ENCODE measurements at regions not wholly inside any gene's neighbourhood (a gene's known extent, or its start where the extent isn't known, plus 50 kb on each side); places are given as distances from the start of the nearest gene placed in this dataset.
A peak's percentile ranks its signal among the peaks of the same experiment; 100 is the strongest.
"Not testable (repeated sequence)": the region's sequence is repeated elsewhere in the genome, so short reads cannot be mapped to it uniquely, and the experiment has no call there.

DNA sequence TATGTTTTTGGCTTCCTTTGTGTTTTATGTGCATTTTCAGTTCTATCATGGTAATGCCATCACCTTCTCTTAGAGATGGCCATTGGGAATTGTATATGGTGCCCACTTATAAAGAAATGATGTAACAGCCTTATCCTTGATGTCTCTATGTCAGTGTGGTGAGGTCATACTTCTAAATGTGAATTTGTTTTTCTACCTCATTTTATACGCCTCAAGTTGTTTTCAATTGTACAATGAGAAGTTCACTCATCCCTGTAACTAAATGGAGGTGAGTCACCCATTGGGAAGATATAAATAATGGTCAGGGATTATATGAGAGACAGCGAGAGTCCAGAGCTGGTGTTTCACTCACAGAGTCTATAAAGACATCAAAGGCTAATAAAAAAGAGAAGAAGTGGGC is 402.4 kb downstream of the AGTPBP1 start:
- no peak for DNase-seq (ENCODE audit: low spot score)
- no peak for ATAC-seq

DNA sequence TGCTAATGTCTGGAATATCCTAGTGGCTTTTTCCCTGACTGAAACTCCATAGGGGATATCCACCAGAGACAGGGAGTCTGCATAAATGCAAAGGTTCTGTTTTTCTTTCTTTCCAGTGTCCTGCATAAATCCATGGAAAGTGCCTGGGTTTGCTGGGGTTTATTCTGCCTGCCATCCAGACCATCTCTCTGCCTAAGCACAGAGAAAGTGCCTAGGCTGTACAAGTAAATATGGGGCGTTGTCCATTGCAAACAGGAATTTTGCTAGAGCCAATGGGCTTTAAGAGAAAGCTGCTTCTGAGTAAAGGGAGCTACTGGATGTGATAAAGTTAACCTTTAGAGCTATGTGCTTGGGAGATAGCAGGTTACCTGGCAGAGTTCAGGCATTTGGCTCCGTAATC is 407.5 kb downstream of the AGTPBP1 start:
- DNase-seq (ENCODE audit: low spot score) = no peak
- ATAC-seq = no peak

DNA sequence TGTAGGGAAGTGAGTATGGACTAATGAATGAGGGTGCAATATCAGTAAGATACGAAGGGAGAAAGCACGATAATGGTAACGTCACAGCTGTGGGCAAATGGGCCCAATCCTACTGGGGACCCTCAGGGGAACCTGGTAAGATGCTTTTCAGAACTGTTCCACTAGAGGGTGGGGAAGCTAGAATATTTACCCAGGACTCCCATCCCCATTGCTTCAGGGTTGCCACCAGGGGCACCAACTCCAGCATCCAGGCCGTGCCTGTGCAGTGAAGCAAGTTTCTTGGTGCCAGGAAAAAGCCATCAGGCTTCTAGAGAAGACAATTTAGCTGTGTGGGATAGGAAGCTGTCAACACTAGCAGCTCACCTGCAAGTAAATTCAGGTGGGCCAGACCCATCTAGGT is 409.3 kb downstream of the AGTPBP1 start:
- no peak for ATAC-seq
- DNase-seq (ENCODE audit: low spot score) = no peak

DNA sequence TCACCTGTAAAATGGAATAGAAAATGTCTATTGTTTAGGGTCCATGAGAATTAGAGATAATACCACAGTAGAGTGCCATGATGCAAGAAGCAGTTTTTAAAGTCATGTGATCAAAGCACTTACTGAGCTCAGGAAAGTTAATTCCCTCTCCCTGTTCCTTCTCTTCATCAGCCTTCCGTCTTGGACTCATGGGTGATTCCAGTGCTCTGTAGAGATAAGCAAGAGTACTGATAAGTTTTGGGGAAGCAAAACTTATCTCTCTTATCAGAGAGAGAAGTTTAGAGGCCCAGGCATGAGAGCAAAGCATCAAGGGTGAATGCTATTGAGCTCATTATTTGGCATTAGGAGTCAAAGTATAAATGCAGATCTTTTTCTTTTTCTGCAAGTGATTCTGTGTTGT is 410.1 kb downstream of the AGTPBP1 start:
- ATAC-seq = no peak
- no peak for DNase-seq (ENCODE audit: low spot score)

DNA sequence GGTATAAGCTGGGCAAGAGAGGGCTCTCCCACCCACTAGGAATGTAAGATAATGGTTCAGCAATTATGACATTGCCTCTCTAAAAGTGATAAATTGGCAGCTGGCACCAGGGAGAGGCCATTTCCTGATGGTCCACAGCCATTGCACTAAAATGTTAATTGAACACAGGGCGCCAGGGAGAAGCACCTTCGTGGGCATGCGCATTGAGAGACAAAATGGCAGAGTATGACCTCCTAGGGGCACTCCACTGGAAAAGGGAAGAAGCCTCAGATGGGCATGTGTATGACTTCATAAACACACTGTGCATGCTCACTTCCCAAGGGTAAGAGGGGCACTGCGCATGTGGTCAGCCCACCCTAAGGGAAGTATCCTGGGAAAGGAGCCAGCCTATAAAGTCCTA is 419.2 kb downstream of the AGTPBP1 start:
- no peak for ATAC-seq
- no peak for DNase-seq (ENCODE audit: low spot score)

DNA sequence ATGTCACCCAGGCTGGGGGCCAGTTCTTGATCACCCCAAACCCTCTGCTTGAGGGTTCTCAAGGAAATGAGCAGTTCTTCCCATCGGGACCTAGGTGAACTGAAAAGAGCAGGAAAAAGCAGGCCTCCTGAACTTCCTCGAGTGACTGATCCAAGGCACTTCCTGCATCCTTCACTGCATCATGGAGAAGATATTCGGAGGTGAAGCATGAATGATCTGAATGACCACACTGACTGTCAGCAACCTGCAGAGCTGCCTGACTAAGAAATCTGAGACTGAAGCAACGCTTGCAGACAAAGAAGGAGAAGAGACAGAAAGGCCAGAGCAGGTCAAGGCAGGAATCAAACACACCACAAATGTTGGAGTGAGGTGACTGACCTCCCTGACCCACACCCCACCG is 420.2 kb downstream of the AGTPBP1 start:
- DNase-seq (ENCODE audit: low spot score) = no peak
- no peak for ATAC-seq

DNA sequence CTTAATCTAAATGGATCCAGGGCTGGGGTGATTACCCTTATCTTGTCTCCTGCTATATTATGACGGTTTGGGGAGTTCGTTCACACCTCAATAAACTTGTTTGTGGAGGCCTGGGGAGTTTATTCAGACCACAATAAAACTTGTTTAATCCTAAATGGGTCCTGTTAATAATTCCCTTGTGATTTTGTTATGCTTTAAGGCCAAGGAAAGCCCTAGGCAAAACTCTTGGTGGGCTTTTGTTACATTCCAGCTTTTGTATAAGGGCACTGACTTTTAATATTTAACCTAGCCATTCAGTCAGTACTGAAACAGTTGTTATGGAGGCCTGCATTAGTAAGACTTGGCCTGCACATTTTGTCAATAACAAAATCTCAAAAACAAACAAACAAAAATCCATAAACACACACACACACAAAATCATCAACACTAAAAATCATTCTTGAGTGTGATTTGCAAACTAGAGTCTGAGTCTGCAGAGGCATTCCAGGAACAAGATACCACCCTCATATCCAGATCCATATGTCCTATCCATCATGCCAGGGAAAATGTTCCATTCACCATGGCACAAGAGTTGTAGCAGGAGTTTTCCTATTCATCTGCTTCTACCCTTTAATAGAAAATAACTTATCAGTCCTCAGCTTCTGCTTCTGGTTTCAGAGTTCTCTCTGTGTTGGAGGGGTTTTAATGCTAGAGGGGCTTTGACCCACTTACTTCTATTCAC is 421.7 kb downstream of the AGTPBP1 start:
- ATAC-seq = no peak
- DNase-seq (ENCODE audit: low spot score) = no peak

GRCh38 chr9:85315535-85315934 is 426.2 kb downstream of the AGTPBP1 start:
- not testable (repeated sequence) for DNase-seq (ENCODE audit: low spot score); ATAC-seq

GRCh38 chr9:85310573-85310972 is 431.2 kb downstream of the AGTPBP1 start:
- no peak for ATAC-seq
- DNase-seq (ENCODE audit: low spot score) = no peak

DNA sequence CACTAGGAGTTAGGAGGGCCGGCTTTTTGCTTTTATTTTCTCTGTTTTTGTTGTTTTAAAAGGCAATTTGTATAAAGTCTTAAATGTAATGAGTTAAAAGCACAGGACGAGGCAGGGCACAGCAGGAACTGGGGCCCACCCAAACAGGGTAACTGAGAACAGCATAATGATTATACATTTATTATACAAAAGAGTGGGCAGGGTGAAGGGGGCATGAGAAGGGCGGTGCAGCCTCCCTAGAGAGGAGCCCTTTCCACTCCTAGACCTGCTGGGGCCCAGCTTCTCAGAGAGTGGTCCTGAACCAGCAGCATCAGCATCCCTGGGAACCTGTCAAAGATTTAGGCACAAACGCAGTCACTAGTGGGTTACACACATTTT is 438.0 kb downstream of the AGTPBP1 start:
- no peak for ATAC-seq
- no peak for DNase-seq (ENCODE audit: low spot score)

DNA sequence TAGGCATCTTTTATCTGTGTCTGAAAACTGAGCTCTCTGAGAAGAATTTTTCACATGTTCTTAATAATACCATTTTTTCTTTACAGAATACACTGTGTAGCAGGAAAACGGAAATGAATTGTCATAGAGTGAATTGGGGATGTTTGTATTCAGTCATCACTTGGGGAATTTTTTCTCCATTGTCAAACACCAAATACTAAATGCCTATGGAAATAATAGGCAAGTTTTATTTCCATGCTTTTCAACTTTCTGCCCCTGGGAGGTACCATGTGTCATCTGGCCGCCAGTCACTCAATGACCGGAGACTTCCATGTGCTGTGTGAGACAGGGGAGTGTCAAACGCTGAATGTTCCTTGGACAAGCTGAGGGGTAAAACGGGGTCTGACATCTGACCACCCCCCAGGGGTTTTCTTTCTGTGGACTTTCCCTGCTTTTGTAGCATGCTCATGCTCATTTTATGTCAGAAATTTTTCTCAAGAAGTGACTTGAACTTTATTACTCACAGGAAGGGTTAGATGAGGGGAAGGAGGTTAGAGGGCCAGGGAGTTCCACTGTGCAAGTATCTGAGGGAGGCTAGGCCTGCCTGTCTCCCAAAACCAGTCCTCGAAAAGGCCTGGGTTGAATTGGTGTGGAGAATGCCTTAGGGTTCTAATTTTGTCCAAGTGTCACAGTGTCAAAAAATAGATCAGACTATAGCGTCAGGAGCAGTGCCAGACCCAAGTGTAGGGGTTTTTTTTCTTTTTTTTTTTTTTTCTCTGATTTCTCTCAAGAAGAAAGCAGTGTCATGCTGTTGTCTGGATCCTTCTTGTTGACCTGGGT is 438.6 kb downstream of the AGTPBP1 start:
- DNase-seq (ENCODE audit: low spot score) (no peak), ATAC-seq (no peak)

DNA sequence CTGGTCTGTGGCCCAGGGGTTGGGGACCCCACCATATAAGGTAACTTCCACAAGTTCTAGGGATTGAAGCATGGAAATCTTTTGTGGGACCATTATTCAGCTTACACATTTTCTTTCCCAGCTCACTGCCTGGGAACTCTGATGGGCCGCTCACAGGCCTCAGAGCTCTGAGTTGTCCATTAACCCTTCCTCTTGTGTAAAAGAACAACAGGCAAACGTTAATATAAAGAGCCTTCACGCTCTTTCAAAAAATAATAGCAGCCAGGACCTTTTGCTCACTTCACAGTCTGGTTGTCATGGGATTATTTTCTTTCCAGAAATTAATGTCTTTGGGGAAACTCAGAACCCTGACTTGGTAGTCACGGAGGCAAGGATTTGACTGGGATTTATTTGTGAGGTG is 443.3 kb downstream of the AGTPBP1 start:
- ATAC-seq = no peak

GRCh38 chr9:85295244-85295643 is 446.5 kb downstream of the AGTPBP1 start:
- not testable (repeated sequence) for ATAC-seq; DNase-seq (ENCODE audit: low spot score)

More for the DNA sequence above, 443.3 kb downstream of the AGTPBP1 start:
- DNase-seq (ENCODE audit: low spot score) = no peak

DNA sequence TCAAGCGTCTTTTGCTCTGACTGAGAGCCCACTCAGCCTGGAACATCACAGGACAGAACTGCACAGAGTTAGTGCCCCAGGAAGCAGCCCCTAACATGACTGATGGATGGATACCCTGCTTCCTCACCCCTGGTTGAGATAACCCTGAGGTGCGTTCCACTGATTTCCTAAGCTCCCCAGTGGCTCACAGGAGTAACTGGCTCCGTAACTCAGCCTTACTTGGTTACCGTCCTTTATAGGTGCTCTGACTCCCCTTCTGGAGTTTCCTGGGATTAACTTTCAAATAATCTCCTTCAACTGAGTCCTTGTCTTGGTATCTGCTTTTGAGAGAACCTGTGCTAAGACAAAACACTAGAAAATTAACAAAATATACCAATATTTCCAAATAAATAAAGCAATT is 449.5 kb downstream of the AGTPBP1 start:
- DNase-seq (ENCODE audit: low spot score) (no peak), ATAC-seq (no peak)

DNA sequence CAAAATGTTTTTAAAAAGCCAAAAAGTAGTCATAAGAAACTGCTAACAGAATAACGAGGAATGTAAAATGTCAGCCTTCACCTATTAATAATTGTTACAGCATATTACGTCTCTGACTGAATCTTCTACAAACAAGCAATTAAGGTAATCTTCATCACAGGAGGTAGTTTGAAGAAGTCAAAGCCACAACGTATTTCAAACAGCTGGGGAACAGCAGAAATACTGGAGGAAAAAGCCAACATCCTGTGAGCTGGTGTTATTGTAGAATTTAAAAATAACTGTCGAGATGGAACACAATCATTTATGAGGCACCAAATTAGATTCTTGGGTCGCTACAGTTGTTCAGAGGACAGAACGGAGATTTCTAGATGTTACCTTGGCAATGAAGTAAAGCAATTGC is 450.5 kb downstream of the AGTPBP1 start:
- DNase-seq (ENCODE audit: low spot score) = no peak
- no peak for ATAC-seq

GRCh38 chr9:85290019-85290418 is 451.7 kb downstream of the AGTPBP1 start:
- DNase-seq (ENCODE audit: low spot score) (no peak), ATAC-seq (no peak)

DNA sequence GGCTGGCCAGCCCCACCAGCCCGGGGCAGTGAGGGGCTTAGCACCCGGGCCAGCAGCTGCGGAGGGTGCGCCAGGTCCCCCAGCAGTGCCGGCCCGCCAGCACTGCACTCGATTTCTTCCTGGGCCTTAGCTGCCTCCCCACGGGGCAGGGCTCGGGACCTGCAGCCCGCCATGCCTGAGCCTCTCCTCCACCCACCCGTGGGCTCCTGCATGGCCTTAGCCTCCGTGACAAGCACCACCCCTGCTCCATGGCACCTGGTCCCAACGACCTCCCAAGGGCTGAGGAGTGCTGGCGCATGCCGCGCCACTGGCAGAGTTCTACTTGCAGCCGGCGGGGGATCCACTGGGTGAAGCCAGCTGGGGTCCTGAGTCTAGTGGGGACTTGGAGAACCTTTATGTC is 452.6 kb downstream of the AGTPBP1 start:
- DNase-seq (ENCODE audit: low spot score) (no peak), ATAC-seq (no peak)

GRCh38 chr9:85283421-85283820 is 458.3 kb downstream of the AGTPBP1 start:
- DNase-seq (ENCODE audit: low spot score) (no peak), ATAC-seq (no peak)

- DNase-seq (ENCODE audit: low spot score) = no peak
- ATAC-seq = no peak
Measured at GRCh38 chr9:85278769-85279168, 463.0 kb downstream of the AGTPBP1 start.

GRCh38 chr9:85276741-85277140 is 465.0 kb downstream of the AGTPBP1 start:
- ATAC-seq (no peak), DNase-seq (ENCODE audit: low spot score) (no peak)

- DNase-seq (ENCODE audit: low spot score) (no peak), ATAC-seq (no peak)
Measured at GRCh38 chr9:85269811-85270210, 471.9 kb downstream of the AGTPBP1 start.

GRCh38 chr9:85268131-85268530 is 473.6 kb downstream of the AGTPBP1 start:
- no peak for DNase-seq (ENCODE audit: low spot score)
- ATAC-seq = peak; percentile 40

All from left lobe of liver (tissue), 2 donors.